ENCODE measurements at regions not wholly inside any gene's neighbourhood (a gene's known extent, or its start where the extent isn't known, plus 50 kb on each side); places are given as distances from the start of the nearest gene placed in this dataset.

DNA sequence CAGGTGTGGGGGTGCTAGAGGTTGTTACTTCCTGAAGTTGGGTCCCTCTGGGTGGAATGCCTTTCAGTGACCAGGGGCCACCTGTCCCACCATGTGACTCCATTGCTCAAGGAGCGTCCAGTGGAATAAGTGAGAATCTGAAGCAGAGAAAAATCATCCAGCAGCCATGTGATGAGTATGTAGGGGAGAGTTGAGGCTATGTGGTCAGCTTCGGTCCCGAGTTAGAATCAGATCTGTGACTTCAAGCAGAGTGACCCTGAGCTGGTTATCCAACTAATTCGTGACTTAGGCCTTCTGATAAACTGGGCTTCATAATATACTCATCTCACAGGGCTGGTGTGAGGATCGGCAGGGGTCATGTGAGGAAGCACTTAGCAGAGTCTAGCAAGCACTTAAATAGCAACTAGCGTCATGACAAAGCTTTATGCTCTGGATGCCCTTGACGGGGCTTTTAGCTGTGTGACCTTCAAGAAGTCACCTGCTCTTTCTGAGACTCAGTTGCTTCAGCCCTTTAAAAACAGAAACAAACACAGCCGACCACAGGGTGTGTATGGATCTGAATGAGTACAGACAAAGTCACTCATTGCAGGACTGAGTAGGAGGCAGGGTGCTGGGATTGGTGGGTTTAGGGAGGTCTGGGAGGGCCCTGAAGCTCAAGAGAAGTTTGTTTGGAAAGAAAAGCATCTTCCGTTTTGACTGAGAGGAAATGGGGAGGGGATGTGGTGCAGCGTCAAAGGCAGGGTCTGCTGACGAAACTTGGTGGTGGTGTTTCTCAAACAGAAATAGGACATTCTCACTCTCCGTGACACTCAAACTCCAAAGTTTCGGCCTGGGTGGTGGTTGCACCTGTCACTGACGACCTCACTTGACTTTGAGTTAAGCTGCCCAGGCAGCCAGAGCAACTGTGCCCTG lies 264.0 kb upstream of the CXCR4 start:
- no peaks in the 10 kb centered on the region for H3K36me3 ChIP-seq (ENCODE audit: insufficient read depth, low read length)
- no peaks in the 10 kb centered on the region for H3K27me3 ChIP-seq (ENCODE audit: control insufficient read depth in 1 of 2, insufficient read depth in 2 of 2, low read length in 2 of 2)
- peaks cover 13% of the 10 kb centered on the region for H3K4me1 ChIP-seq (ENCODE audit: insufficient read depth, low read length)
- H3K27ac ChIP-seq (ENCODE audit: low read depth, low read length), result no peak overlapping the region
- H3K9ac ChIP-seq (ENCODE audit: low read length), result no peak overlapping the region
- H3K9me3 ChIP-seq (ENCODE audit: low read length), result no peaks in the 10 kb centered on the region
- H3K4me3 ChIP-seq (ENCODE audit: low read depth in 1 of 2, low read length in 2 of 2), result no peak overlapping the region

DNA sequence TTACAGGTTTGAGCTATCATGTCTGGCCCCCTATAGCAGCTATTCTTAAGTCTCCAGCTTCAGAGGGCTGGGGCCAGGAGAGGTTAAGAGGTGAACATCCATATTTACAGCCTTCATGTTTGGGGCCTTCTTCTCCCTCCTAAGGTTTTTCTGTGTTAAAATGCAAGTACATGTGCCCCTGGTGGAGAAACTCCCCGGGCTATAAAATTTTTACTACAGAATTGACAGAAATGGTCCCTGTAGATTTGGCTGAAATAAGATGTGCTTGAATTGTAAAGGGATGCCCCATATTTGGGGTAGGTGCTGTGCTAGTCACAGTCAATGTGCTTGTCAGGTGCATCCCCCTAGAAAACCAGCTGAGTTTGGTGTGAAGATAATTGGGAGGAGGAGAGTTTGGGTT lies 263.3 kb upstream of the CXCR4 start:
- no peak overlapping the region for H3K9ac ChIP-seq (ENCODE audit: low read length)
- peaks cover 13% of the 10 kb centered on the region for H3K4me1 ChIP-seq (ENCODE audit: insufficient read depth, low read length)
- H3K27ac ChIP-seq (ENCODE audit: low read depth, low read length), result no peak overlapping the region
- no peaks in the 10 kb centered on the region for H3K9me3 ChIP-seq (ENCODE audit: low read length)
- H3K36me3 ChIP-seq (ENCODE audit: insufficient read depth, low read length), result no peaks in the 10 kb centered on the region
- no peak overlapping the region for H3K4me3 ChIP-seq (ENCODE audit: low read depth in 1 of 2, low read length in 2 of 2)
- no peaks in the 10 kb centered on the region for H3K27me3 ChIP-seq (ENCODE audit: control insufficient read depth in 1 of 2, insufficient read depth in 2 of 2, low read length in 2 of 2)

DNA sequence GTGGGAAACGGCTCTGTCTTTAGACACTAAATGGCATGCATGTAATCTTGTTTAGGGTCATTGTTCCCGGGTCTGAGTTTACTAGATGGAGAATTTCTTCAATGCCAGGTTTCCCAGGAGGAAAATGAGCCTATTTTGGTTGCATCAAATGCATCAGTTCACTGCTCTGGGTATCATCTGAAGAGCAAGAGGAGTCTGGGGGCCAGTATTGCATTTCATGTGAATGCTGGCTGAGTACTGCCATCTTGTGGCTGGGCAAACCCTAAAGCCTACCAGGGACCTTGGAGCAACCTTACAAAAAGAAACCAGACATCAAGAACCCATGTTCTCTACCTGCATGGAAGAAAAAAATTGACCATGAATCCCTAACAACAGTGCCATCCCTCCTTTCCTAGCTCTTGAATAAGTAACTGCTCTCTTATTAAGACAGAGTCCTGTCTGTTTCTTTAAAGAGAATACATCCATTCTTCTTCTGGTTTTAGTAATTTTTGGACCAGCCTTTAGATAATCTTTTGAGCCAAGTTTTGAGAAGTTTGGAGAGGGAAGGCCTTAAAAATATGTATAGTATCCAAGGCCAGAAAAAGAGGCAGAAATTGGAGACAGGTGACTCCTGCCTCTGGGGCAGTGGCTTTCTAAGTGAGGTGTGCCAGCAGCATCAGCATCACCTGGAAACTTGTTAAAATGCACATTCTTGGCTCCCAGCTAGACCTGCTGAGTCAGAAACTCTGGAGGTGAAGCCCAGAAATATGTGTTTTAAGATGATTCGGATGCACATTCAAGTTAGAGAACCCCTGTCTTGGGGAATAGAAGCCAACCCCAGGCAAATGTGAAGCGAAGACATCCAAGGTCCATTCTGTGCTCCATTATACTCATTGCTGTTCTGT lies 261.0 kb upstream of the CXCR4 start:
- H3K36me3 ChIP-seq (ENCODE audit: insufficient read depth, low read length), result no peaks in the 10 kb centered on the region
- no peaks in the 10 kb centered on the region for H3K27me3 ChIP-seq (ENCODE audit: control insufficient read depth in 1 of 2, insufficient read depth in 2 of 2, low read length in 2 of 2)
- no peaks in the 10 kb centered on the region for H3K4me1 ChIP-seq (ENCODE audit: insufficient read depth, low read length)
- H3K9ac ChIP-seq (ENCODE audit: low read length), result no peak overlapping the region
- H3K9me3 ChIP-seq (ENCODE audit: low read length), result no peaks in the 10 kb centered on the region
- no peak overlapping the region for H3K27ac ChIP-seq (ENCODE audit: low read depth, low read length)
- H3K4me3 ChIP-seq (ENCODE audit: low read depth in 1 of 2, low read length in 2 of 2), result no peak overlapping the region

DNA sequence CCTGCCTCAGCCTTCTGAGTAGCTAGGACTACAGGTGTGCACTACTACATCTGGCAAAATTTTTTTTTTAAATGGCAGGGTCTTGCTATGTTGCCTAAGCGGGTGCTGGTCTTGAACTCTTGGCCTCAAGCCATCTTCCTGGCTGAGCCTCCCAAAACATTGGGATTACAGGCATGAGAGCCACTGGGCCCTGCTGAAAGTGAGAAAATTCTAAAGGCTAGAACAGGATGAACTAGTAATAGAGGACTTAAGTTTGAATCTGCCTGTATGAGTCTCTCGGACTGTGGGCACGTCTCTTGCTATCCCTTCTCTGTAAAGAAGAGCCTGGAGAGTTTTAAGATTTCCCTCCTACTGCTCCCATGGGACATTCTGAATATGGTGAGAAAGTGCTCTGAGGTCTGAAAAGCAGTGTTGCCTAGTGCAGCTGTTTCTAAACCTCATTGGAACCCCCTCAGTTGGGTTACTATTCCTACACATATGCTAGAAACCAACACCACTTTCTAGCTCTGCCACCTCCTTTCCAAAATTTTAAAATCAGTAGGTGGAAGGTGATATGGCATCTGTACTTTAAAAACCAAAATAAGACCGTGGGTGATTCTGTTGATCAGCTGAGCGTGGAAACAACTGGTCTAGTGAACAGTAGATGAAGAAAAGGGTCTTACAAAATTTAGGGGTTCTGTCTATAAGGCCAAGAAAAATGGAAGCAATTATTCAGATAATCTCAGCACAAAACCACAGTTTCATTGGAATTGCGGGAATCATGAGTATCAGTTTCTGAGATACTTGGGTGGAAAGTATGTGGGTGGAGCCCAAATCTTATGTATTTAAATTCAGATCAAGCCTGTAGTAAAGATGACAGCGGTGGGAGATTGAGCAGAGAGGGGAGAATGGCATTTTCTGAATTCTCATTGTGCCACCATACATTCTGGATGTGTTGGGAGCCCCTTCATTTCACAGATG lies 259.8 kb upstream of the CXCR4 start:
- Histone ChIP-seq H3K9me3 (ENCODE audit: low read length) (no peaks in the 10 kb centered on the region), H3K27ac (ENCODE audit: low read depth, low read length) (no peak overlapping the region), H3K9ac (ENCODE audit: low read length) (no peak overlapping the region), H3K36me3 (ENCODE audit: insufficient read depth, low read length) (no peaks in the 10 kb centered on the region), H3K4me1 (ENCODE audit: insufficient read depth, low read length) (no peaks in the 10 kb centered on the region), H3K27me3 (ENCODE audit: control insufficient read depth in 1 of 2, insufficient read depth in 2 of 2, low read length in 2 of 2) (no peaks in the 10 kb centered on the region), H3K4me3 (ENCODE audit: low read depth in 1 of 2, low read length in 2 of 2) (no peak overlapping the region)

DNA sequence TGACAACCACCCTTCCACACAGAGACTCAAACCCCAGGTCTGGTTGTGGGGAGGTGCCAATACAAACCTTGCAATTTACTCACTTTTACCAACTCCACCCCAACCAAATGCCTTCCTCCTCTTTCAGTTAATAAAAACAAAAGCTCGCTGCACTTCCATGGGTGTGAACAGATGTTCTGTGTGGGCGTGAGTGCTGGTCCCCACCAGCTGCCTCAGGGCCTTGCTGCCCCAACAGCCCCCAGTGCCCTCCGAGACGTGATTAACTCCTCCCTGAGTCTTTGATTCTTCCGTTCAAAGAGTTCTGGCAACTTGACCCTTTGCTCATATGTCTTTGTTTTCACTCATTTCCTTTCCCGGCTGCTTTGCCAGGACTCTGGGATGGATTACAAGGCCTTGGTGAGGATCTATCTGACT lies 258.9 kb upstream of the CXCR4 start:
- H3K27me3 ChIP-seq (ENCODE audit: control insufficient read depth in 1 of 2, insufficient read depth in 2 of 2, low read length in 2 of 2), result no peaks in the 10 kb centered on the region
- no peaks in the 10 kb centered on the region for H3K36me3 ChIP-seq (ENCODE audit: insufficient read depth, low read length)
- no peak overlapping the region for H3K9ac ChIP-seq (ENCODE audit: low read length)
- H3K9me3 ChIP-seq (ENCODE audit: low read length), result no peaks in the 10 kb centered on the region
- H3K4me1 ChIP-seq (ENCODE audit: insufficient read depth, low read length), result no peaks in the 10 kb centered on the region
- no peak overlapping the region for H3K4me3 ChIP-seq (ENCODE audit: low read depth in 1 of 2, low read length in 2 of 2)
- H3K27ac ChIP-seq (ENCODE audit: low read depth, low read length), result no peak overlapping the region

DNA sequence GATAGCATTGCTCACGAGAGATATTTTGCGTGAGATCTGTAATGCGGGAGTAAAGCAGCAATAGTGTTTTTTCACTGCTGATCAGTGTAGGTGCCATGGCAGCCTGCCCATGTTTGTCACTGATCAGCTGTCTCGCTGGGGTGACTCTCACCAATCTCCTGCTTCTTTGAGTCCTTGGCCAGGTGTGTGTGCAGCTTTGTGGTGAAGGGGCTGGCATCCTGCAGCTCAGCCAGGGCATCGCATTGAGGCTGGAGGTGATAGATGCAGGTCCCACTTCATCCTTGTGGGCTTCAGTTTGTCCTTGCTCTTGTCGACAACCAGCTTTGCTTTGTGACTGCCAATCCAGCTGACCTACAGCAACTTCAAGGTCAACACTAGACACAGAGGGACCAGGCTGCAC lies 258.3 kb upstream of the CXCR4 start:
- H3K27me3 ChIP-seq (ENCODE audit: control insufficient read depth in 1 of 2, insufficient read depth in 2 of 2, low read length in 2 of 2), result no peaks in the 10 kb centered on the region
- no peaks in the 10 kb centered on the region for H3K4me1 ChIP-seq (ENCODE audit: insufficient read depth, low read length)
- no peaks in the 10 kb centered on the region for H3K9me3 ChIP-seq (ENCODE audit: low read length)
- no peak overlapping the region for H3K9ac ChIP-seq (ENCODE audit: low read length)
- H3K27ac ChIP-seq (ENCODE audit: low read depth, low read length), result no peak overlapping the region
- no peaks in the 10 kb centered on the region for H3K36me3 ChIP-seq (ENCODE audit: insufficient read depth, low read length)
- H3K4me3 ChIP-seq (ENCODE audit: low read depth in 1 of 2, low read length in 2 of 2), result no peak overlapping the region

DNA sequence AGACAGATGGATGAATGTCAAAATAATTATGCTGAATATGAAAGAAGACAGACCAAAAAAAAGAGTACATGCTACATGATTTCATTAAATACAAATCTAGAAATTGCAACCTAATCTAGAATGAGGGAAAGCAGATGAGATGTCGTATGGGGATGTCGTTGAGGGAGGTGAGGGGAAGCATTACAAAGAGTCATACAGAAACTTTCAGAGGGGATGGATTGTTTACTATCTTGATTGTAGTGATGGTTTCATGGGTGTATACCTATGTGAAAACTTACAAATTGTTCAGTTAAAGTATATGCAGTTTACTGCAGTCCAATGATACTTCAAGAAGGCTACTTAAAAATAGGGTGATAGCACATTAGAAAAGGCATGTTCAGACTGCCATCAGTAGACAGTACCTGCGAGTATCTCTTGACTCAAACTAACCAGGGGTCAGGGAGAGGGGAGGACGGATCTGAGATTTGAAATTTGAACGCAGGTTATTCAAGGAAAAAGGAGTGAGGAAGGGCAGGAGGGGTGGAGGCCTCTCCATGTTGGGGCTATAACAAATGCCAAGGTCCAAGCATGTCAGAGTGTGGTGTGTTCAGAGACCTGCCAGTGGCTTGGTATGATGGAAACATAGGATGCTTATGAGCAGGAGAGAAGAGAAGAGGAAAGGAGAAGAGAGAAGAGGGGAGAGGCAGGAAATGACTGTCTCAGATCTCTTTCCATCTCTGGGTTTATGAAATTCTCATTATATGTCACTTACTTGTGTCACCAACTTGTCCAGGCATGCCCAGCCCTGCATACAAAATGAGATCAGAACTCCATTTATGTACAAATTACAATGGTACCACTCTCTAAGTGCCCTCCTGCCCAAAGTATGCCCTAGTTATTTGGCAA lies 257.3 kb upstream of the CXCR4 start:
- H3K27me3 ChIP-seq (ENCODE audit: control insufficient read depth in 1 of 2, insufficient read depth in 2 of 2, low read length in 2 of 2), result no peaks in the 10 kb centered on the region
- no peak overlapping the region for H3K27ac ChIP-seq (ENCODE audit: low read depth, low read length)
- no peaks in the 10 kb centered on the region for H3K36me3 ChIP-seq (ENCODE audit: insufficient read depth, low read length)

GRCh38 chr2:136373841-136374240 lies 255.9 kb upstream of the CXCR4 start:
- H3K36me3 ChIP-seq (ENCODE audit: insufficient read depth, low read length), result no peaks in the 10 kb centered on the region
- no peaks in the 10 kb centered on the region for H3K27me3 ChIP-seq (ENCODE audit: control insufficient read depth in 1 of 2, insufficient read depth in 2 of 2, low read length in 2 of 2)
- no peak overlapping the region for H3K27ac ChIP-seq (ENCODE audit: low read depth, low read length)
- no peaks in the 10 kb centered on the region for H3K9me3 ChIP-seq (ENCODE audit: low read length)
- no peaks in the 10 kb centered on the region for H3K4me1 ChIP-seq (ENCODE audit: insufficient read depth, low read length)
- no peak overlapping the region for H3K9ac ChIP-seq (ENCODE audit: low read length)
- H3K4me3 ChIP-seq (ENCODE audit: low read depth in 1 of 2, low read length in 2 of 2), result no peak overlapping the region

More for the DNA sequence above, 257.3 kb upstream of the CXCR4 start:
- no peak overlapping the region for H3K4me3 ChIP-seq (ENCODE audit: low read depth in 1 of 2, low read length in 2 of 2)
- no peak overlapping the region for H3K9ac ChIP-seq (ENCODE audit: low read length)
- no peaks in the 10 kb centered on the region for H3K4me1 ChIP-seq (ENCODE audit: insufficient read depth, low read length)
- no peaks in the 10 kb centered on the region for H3K9me3 ChIP-seq (ENCODE audit: low read length)

DNA sequence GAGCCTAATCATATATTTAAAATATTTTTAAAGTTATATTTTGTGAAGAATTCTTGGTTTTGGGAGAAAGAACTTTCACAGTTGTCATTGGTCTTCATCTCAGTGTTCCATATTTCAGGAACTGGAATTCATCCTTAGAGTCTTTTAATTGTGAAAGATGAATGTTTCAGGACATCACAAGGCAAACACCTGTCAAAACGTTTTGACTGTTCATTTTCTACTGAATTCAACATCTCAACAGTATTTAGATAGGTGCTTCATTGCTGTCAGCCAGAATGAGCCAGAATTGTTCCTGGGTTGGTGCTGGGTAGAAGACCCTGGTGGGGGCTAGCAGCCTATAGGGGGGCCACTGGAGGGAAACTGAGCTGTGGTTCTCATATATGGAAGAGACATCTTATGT lies 255.1 kb upstream of the CXCR4 start:
- no peaks in the 10 kb centered on the region for H3K27me3 ChIP-seq (ENCODE audit: control insufficient read depth in 1 of 2, insufficient read depth in 2 of 2, low read length in 2 of 2)
- no peaks in the 10 kb centered on the region for H3K36me3 ChIP-seq (ENCODE audit: insufficient read depth, low read length)
- H3K4me3 ChIP-seq (ENCODE audit: low read depth in 1 of 2, low read length in 2 of 2), result no peak overlapping the region
- H3K9ac ChIP-seq (ENCODE audit: low read length), result no peak overlapping the region
- no peak overlapping the region for H3K27ac ChIP-seq (ENCODE audit: low read depth, low read length)
- H3K4me1 ChIP-seq (ENCODE audit: insufficient read depth, low read length), result no peaks in the 10 kb centered on the region
- H3K9me3 ChIP-seq (ENCODE audit: low read length), result no peaks in the 10 kb centered on the region

GRCh38 chr2:136363900-136364299 lies 246.0 kb upstream of the CXCR4 start:
- no peaks in the 10 kb centered on the region for H3K36me3 ChIP-seq (ENCODE audit: insufficient read depth, low read length)
- no peak overlapping the region for H3K9ac ChIP-seq (ENCODE audit: low read length)
- peaks cover 6% of the 10 kb centered on the region for H3K4me1 ChIP-seq (ENCODE audit: insufficient read depth, low read length)
- H3K27ac ChIP-seq (ENCODE audit: low read depth, low read length), result no peak overlapping the region
- no peaks in the 10 kb centered on the region for H3K27me3 ChIP-seq (ENCODE audit: control insufficient read depth in 1 of 2, insufficient read depth in 2 of 2, low read length in 2 of 2)
- no peaks in the 10 kb centered on the region for H3K9me3 ChIP-seq (ENCODE audit: low read length)
- H3K4me3 ChIP-seq (ENCODE audit: low read depth in 1 of 2, low read length in 2 of 2), result no peak overlapping the region

All from muscle layer of colon (tissue), 2 donors.